SK-MEL-5 (cell line): ENCODE measurements at regions not wholly inside any gene's neighbourhood (a gene's known extent, or its start where the extent isn't known, plus 50 kb on each side); places are given as distances from the start of the nearest gene placed in this dataset.
"Not testable (repeated sequence)": the region's sequence is repeated elsewhere in the genome, so short reads cannot be mapped to it uniquely, and the experiment has no call there.

Source experiments
- DNase-seq: peaks from one replicate; pipeline ENCODE4 v3.0.0-alpha.2; 2016; ENCODE audit warnings: low read depth, low spot score
- in situ Hi-C: cut with HindIII; loops from 2 replicates; pipeline ENCODE4 v1.10.0; 2016; ENCODE audit warnings: low sequenced_read_pairs, high pct_unique_total_duplicates, low pct_unique_long_range_greater_than_20kb

DNA sequence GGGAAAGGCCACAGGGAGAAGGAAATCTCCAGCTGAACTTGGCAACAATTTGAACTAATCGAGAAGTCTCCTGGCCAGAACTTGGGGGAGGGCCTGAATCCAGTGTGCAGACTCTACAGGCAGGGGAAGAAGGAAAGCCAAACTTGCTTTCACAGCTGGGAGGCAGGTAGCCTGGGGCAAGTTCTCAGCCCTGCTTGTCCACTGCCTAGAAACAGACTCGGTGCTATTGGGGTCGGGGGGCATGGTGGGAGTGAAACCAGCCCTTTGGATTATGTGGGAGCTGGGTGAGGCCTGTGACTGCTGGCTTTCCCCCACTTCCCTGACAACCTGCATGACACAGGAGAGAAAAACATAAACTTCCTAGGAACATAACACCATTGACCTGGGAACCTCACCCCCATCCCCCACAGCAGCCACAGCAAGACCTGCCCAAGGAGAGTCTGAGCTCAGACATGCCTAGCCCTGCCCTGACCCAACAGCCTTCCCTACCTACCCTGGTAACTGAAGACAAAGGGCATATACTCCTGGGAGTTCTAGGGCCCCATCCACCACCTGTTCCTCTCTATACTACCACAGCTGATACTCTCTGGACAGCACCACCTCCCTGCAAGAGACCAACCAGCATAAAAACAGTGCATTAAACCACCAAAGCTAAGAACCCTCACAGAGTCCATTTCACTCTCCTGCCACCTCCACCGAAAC lies 103.7 kb upstream of the MNS1 start:
- in situ Hi-C loops: no loop called here
- no peak for DNase-seq

- no peak for DNase-seq
- in situ Hi-C loops: no loop called here
These were observed 92.5 kb upstream of the MNS1 start for GRCh38 chr15:56557415-56557814.

GRCh38 chr15:56553486-56553885 lies 88.5 kb upstream of the MNS1 start:
- in situ Hi-C loops: no loop called here
- no peak for DNase-seq

DNA sequence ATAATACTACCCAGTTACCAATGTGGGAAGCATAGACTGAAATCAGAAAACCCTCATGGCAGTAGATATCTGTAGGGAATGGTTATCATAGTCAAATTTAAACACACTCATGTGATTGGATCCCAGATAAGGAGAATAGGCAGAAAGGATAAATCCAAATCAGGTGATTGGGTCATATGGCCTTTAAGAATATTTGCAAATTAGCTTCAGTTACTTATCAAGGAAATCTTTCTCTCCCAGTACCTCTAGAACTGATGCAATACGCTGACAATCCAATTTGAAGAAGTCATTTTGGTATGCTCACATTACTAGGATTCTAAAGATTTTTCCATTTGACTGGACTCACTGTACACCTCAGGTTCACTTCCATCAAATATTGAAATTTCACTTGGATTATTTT lies 87.7 kb upstream of the MNS1 start:
- peak; percentile 1 for DNase-seq
- in situ Hi-C loops: no loop called here

GRCh38 chr15:56540570-56540969 lies 75.6 kb upstream of the MNS1 start:
- DNase-seq, in situ Hi-C loops: not testable (repeated sequence)

DNA sequence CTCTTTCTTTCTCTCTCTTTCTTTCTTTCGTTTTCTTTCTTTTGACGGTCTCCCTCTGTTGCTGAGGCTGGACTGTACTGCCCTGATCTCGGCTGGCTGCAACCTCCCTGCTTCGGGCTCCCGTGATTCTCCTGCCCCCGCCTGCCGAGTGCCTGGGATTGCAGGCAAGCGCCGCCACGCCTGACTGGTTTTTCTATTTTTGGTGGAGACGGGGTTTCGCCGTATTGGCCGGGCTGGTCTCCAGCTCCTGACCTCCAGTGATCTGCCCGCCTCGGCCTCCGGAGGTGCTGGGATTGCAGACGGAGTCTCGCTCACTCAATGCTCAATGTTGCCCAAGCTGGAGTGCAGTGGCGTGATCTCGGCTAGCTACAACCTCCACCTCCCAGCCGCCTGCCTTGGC lies 75.2 kb upstream of the MNS1 start:
- DNase-seq: peak; percentile 30
- in situ Hi-C loops: not testable (repeated sequence)

DNA sequence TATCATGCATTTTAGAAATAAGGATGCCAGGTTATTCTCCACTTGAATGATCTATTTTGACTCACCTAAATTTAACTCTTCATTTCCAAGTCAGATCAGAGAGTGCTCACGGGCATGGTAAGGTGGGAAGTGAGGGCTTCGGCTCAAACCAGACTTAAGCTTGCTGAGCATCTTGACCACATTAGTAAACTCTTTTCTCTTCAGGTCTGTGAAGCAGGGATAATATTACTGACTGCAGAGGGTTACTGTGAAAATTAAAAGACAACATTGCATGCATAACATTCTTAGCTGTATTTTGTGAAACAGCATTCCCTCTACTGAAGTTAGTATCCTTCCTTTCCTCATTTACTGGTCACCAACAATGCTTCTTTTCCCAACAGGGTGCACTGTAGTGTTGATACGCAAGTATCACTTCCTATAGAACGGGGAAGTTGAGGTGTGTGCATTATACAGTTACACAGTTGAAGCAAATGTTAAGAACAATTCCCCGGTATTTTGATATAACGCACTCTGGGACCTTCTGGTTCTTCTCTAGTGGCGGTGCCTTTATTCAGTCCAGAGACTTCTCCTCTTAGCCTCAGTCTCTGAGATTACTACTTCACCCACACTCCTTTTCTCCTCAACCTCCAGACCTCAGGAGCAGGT lies 74.1 kb upstream of the MNS1 start:
- in situ Hi-C loops: no loop called here

GRCh38 chr15:56537881-56538280 lies 72.9 kb upstream of the MNS1 start:
- no peak for DNase-seq
- in situ Hi-C loops: no loop called here

More for the DNA sequence above, 74.1 kb upstream of the MNS1 start:
- no peak for DNase-seq

DNA sequence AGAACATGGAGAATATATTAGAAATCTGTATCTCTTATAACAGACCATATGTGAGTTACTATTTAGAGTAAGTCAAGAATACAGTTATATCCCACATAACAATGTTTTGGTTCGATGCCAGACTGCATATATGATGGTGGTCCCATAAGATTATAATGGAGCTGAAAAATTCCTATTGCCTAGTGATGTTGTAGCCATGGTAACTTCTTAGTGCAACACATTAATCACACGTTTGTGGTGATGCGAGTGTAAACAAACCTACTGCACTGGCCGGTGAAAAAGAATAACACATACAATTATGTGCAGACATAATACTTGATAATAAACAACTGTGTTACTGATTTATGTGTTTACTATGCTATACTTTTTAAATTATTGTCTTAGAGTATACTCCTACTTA lies 69.8 kb upstream of the MNS1 start:
- in situ Hi-C loops: no loop called here
- no peak for DNase-seq

DNA sequence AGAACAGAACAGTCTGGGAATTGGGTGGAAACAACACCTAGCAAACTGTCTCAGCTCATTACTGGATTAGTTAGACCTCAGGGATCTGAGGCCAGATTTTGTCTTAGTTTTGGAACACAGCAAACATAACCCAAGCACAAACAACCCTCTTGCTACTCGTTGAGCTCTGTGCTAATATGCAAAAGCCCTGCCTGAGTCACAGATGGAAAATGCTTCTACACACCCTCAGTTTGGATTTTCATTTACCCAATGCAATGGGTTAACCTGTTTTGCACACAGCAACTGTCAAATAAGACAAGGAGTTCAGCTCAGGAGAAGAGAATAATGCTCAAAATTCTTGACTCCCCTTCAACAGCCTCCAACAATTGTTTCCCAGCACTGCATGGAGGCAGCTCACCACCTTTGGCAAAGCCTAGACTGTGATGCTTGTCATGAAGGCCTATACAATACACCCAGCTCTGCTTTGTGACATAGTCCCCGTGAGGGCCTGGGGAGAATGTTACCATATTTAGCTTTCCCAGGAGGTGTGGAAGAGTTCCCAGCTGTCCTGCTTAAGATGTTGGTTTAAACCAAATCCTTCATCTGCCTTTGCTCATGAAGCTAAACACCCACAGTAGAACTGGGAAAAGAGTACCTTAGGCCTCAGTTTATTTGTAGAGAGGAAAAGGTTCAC lies 68.9 kb upstream of the MNS1 start:
- in situ Hi-C loops: no loop called here
- no peak for DNase-seq

GRCh38 chr15:56532721-56533460 lies 68.0 kb upstream of the MNS1 start:
- DNase-seq: no peak
- in situ Hi-C loops: no loop called here

- in situ Hi-C loops: no loop called here
- DNase-seq: no peak
These were observed 65.2 kb upstream of the MNS1 start for GRCh38 chr15:56530157-56530556.

DNA sequence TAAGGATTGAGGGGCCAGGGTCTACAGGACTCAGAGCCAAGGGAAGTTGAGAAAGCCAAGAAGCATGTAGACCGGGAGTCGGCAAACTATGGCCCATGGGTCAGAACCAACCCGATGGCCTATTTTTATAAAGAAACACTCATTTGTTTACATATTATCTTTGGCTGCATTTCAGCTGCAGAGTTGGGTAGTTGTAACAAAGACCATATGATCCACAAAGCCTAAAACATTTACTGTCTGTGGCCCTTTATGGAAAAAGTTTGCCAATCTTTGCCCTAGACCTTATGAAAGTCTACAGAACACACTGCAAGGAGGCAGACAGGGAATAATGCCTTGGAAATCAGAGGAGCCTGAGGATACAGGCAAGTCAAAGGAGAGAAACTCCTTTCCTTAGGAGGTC lies 63.2 kb upstream of the MNS1 start:
- in situ Hi-C loops: no loop called here

DNA sequence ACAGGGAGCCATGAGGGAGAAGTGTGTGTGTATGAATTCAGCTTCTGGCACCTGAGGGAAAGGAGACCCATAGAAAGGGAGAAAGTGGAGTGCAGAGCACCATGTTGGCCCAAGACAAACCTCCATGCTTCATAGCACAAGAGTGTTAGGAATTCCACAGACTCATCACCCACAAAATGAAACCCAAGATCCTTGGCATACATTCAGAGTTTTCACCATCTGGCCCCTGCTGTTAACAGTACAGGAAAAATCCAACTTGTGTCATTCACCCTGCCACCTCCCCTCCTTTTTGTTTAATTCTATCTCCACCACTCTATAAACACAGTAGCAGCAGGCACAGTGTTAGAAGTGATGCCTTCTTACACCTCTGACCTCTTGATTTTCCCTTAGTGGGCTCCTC lies 60.0 kb upstream of the MNS1 start:
- in situ Hi-C loops: no loop called here
- no peak for DNase-seq

More for the DNA sequence above, 63.2 kb upstream of the MNS1 start:
- DNase-seq: no peak

DNA sequence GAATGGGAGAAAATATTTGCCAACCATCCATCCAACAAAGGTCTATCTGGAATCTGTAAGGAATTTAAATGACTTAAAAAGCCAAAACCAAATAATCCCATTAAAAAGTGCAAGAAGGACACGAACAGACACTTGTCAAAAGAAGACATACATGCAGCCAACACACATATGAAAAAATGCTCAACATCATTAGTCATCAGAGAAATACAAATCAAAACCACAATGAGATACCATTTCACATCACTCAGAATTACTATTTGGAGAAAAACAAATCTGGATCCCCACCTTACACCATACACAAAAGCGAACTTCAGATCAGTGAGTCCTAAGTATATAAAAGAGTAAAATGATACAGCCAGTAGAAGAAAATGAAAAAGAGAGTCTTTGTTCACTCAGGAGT lies 58.6 kb upstream of the MNS1 start:
- DNase-seq: no peak
- in situ Hi-C loops: no loop called here

GRCh38 chr15:56519000-56519399 lies 54.1 kb upstream of the MNS1 start:
- in situ Hi-C loops: no loop called here
- no peak for DNase-seq
